C4-2B (cell line): ENCODE measurements at regions not wholly inside any gene's neighbourhood (a gene's known extent, or its start where the extent isn't known, plus 50 kb on each side); places are given as distances from the start of the nearest gene placed in this dataset.

ENCODE experiments used
- H3K27ac ChIP-seq: fragments of 450-650 bp; 2 replicates; pipeline ENCODE4 v1.5.1; 2017
- CTCF ChIP-seq: fragments of 450-650 bp; conservative IDR thresholded peaks from 2 replicates; pipeline ENCODE4 v1.5.1; 2017; ENCODE audit warnings: mild to moderate bottlenecking
- ZFX ChIP-seq: fragments of 450-650 bp; IDR thresholded peaks from 2 replicates; pipeline ENCODE4 v1.6.1; 2017

GRCh38 chrX:122092360-122092759 is 1045.0 kb downstream of the GLUD2 start:
- TF ChIP-seq ZFX (no peak), CTCF (no peak)
- no peak overlapping the region for H3K27ac ChIP-seq

GRCh38 chrX:122092978-122093377 is 1045.6 kb downstream of the GLUD2 start:
- H3K27ac ChIP-seq: no peak overlapping the region
- TF ChIP-seq CTCF (no peak), ZFX (no peak)

- TF ChIP-seq ZFX (no peak), CTCF (no peak)
These were observed 1047.2 kb downstream of the GLUD2 start for GRCh38 chrX:122094611-122095010.

GRCh38 chrX:122113376-122113775 is 1066.0 kb downstream of the GLUD2 start:
- TF ChIP-seq CTCF (no peak), ZFX (no peak)
- H3K27ac ChIP-seq: no peak overlapping the region

More at GRCh38 chrX:122094611-122095010, 1047.2 kb downstream of the GLUD2 start:
- H3K27ac ChIP-seq: no peak overlapping the region

- TF ChIP-seq CTCF (no peak), ZFX (no peak)
- no peak overlapping the region for H3K27ac ChIP-seq
These were observed 1066.5 kb downstream of the GLUD2 start for GRCh38 chrX:122113896-122114295.

GRCh38 chrX:122115604-122116003 is 1068.2 kb downstream of the GLUD2 start:
- no peak overlapping the region for H3K27ac ChIP-seq
- no peak for TF ChIP-seq CTCF
- no peak for TF ChIP-seq ZFX

GRCh38 chrX:122119361-122119760 is 1064.7 kb upstream of the GRIA3 start:
- H3K27ac ChIP-seq: no peak overlapping the region
- TF ChIP-seq CTCF: no peak
- no peak for TF ChIP-seq ZFX
